H1 (cell line): ENCODE measurements at regions not wholly inside any gene's neighbourhood (a gene's known extent, or its start where the extent isn't known, plus 50 kb on each side); places are given as distances from the start of the nearest gene placed in this dataset.

ENCODE experiments used
- CTCF ChIP-seq, 3 experiments: IDR thresholded peaks; 1 replicate in 2 of 3; 2 replicates in 1 of 3; pipeline versions ENCODE4 v1.5.1 to v1.6.1; 2011; ENCODE audit warnings: low read length in 3 of 3, mild to moderate bottlenecking in 3 of 3, inconsistent platforms in 2 of 3, low read depth in 1 of 3, moderate library complexity in 1 of 3; ENCODE audit not compliant: insufficient read depth in 1 of 3; ENCODE audit errors: control extremely low read depth in 1 of 3
- EP300 ChIP-seq, 2 experiments: IDR thresholded peaks; 1 replicate in 1 of 2; 2 replicates in 1 of 2; pipeline ENCODE4 v1.6.1; 2011 to 2012; ENCODE audit warnings: low read depth in 2 of 2, low read length in 2 of 2, mild to moderate bottlenecking in 2 of 2, borderline replicate concordance in 1 of 2, inconsistent platforms in 1 of 2, moderate library complexity in 1 of 2
- FOSL1 ChIP-seq: IDR thresholded peaks from 2 replicates; pipeline ENCODE4 v1.6.1; 2011; ENCODE audit warnings: mild to moderate bottlenecking, low read depth, low read length, moderate library complexity; ENCODE audit not compliant: insufficient read depth
- JUND ChIP-seq: IDR thresholded peaks from 2 replicates; pipeline ENCODE4 v1.6.1; 2011; ENCODE audit warnings: mild to moderate bottlenecking, improper control_type of control experiment, low read length

GRCh38 chr7:106781007-106781406 lies 84.1 kb upstream of the PIK3CG start:
- TF ChIP-seq FOSL1 (no peak), CTCF (IDR thresholded peaks at IDR 0.05; ENCODE audit: control extremely low read depth in 1 of 3, insufficient read depth in 1 of 3, low read depth in 1 of 3, low read length in 3 of 3) (no peak), JUND (no peak), EP300 (IDR thresholded peaks at IDR 0.05; ENCODE audit: borderline replicate concordance in 1 of 2, low read depth in 2 of 2, low read length in 2 of 2) (no peak)
